ENCODE measurements at regions not wholly inside any gene's neighbourhood (a gene's known extent, or its start where the extent isn't known, plus 50 kb on each side); places are given as distances from the start of the nearest gene placed in this dataset.

GRCh38 chr10:109030581-109031210 is 892.6 kb downstream of the XPNPEP1 start:
- no peaks in the 10 kb centered on the region for H3K36me3 ChIP-seq (ENCODE audit: control insufficient read depth, insufficient read depth, low read length)
- ATAC-seq (ENCODE audit: low read depth) (no peak), DNase-seq (no peak)
- no peaks in the 10 kb centered on the region for H3K79me1 ChIP-seq (ENCODE audit: low read depth in 1 of 2, low read length in 2 of 2)
- 33% methylated on average over 1 of the region's 4 CpGs; no CpG with 5 or more reads in 1 of the 2 experiments for WGBS, 2 experiments (ENCODE audit: extremely low coverage in 2 of 2, insufficient read length in 1 of 2)
- BruUV-seq (replicated peaks), result no TSS peak
- no peak overlapping the region for H2AK5ac ChIP-seq (ENCODE audit: low read depth, low read length)
- no peak overlapping the region for H4K91ac ChIP-seq (ENCODE audit: insufficient read depth, low read depth, low read length)
- no peak overlapping the region for H3K4me3 ChIP-seq (ENCODE audit: insufficient read depth, low read depth, low read length)
- no peaks in the 10 kb centered on the region for H3K9me1 ChIP-seq (ENCODE audit: insufficient read depth, low read length)
- no peak overlapping the region for H3K56ac ChIP-seq (ENCODE audit: extremely low read depth, insufficient read depth, low read length)
- H2AFZ ChIP-seq (replicated peaks; ENCODE audit: low read length, poor library complexity), result no peak overlapping the region
- H4K8ac ChIP-seq (ENCODE audit: low read depth in 2 of 2, low read length in 2 of 2), result no peak overlapping the region
- POLR2A ChIA-PET (ENCODE audit: unreplicated experiment), result no interaction called here
- H3K27me3 ChIP-seq (ENCODE audit: control insufficient read depth, insufficient read depth, low read length), result no peaks in the 10 kb centered on the region
- no peak overlapping the region for H4K5ac ChIP-seq (ENCODE audit: low read depth, low read length)
- H3K14ac ChIP-seq (replicated peaks; ENCODE audit: low read depth, low read length), result no peak overlapping the region
- CTCF ChIA-PET, result interaction anchor here (0.6 kb wide), 1 partner anchor 396 kb away, joined by 6 read pairs; no protein-coding TSS in a partner anchor
- no peak overlapping the region for H3K27ac ChIP-seq (ENCODE audit: insufficient read depth, low read length)
- H3K4me1 ChIP-seq (ENCODE audit: control insufficient read depth, insufficient read depth, low read length), result no peaks in the 10 kb centered on the region
- no peak overlapping the region for H2BK15ac ChIP-seq (ENCODE audit: low read depth, low read length)
- H3K23ac ChIP-seq (ENCODE audit: low read depth, low read length), result no peak overlapping the region
- no peaks in the 10 kb centered on the region for H4K20me1 ChIP-seq (ENCODE audit: insufficient read depth, low read length)
- H3K4me2 ChIP-seq (ENCODE audit: low read depth, low read length), result no peak overlapping the region
- no peak overlapping the region for H3K18ac ChIP-seq (ENCODE audit: low read depth, low read length)
- no peak overlapping the region for H2BK120ac ChIP-seq (ENCODE audit: low read depth, low read length)
- H3K4ac ChIP-seq (ENCODE audit: low read depth, low read length), result no peak overlapping the region
- TF ChIP-seq BHLHE40 (IDR thresholded peaks at IDR 0.05; ENCODE audit: low read depth, low read length), result no peak
- no peak overlapping the region for H2BK5ac ChIP-seq (ENCODE audit: low read depth, low read length, poor library complexity, severe bottlenecking)
- intact Hi-C loops (cut with micrococcal nuclease) (no loop called here), dilution Hi-C loops (cut with HindIII; ENCODE audit: low sequenced_read_pairs, unreplicated experiment) (no loop called here), in situ Hi-C loops (cut with MboI; ENCODE audit: low sequenced_read_pairs) (no loop called here)
- H3K9ac ChIP-seq (ENCODE audit: low read depth, low read length), result no peak overlapping the region
- no peak overlapping the region for H2AK9ac ChIP-seq (replicated peaks; ENCODE audit: low read depth, low read length, poor library complexity)
- no peaks in the 10 kb centered on the region for H3K9me3 ChIP-seq (ENCODE audit: control insufficient read depth, insufficient read depth, low read length)
- H2BK20ac ChIP-seq (ENCODE audit: low read depth, low read length), result no peak overlapping the region

Data from IMR-90 (cell line).